ENCODE measurements at regions not wholly inside any gene's neighbourhood (a gene's known extent, or its start where the extent isn't known, plus 50 kb on each side); places are given as distances from the start of the nearest gene placed in this dataset.

- no peak for TF ChIP-seq ATF2 (IDR thresholded peaks at IDR 0.05; ENCODE audit: low read length)
- no peak for TF ChIP-seq JUND (IDR thresholded peaks at IDR 0.05; ENCODE audit: low read length)
- TF ChIP-seq, protein P1, sequence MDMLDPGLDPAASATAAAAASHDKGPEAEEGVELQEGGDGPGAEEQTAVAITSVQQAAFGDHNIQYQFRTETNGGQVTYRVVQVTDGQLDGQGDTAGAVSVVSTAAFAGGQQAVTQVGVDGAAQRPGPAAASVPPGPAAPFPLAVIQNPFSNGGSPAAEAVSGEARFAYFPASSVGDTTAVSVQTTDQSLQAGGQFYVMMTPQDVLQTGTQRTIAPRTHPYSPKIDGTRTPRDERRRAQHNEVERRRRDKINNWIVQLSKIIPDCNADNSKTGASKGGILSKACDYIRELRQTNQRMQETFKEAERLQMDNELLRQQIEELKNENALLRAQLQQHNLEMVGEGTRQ (IDR thresholded peaks at IDR 0.05; ENCODE audit: low read length) = no peak
- TF ChIP-seq RAD21 (IDR thresholded peaks at IDR 0.05 in 1 of 2, conservative IDR thresholded peaks at IDR 0.05 in 1 of 2; ENCODE audit: low read depth in 2 of 2, low read length in 2 of 2) = no peak
- TF ChIP-seq YY1 (IDR thresholded peaks at IDR 0.05; ENCODE audit: low read depth, low read length) = no peak
- no peak for TF ChIP-seq CHD2 (IDR thresholded peaks at IDR 0.05; ENCODE audit: low read length)
- no peak for TF ChIP-seq SP4 (IDR thresholded peaks at IDR 0.05; ENCODE audit: low read length)
- Histone ChIP-seq H3K9me3 (ENCODE audit: insufficient read depth in 2 of 2, low read depth in 1 of 2, low read length in 1 of 2) (peaks cover 7 to 9% of the 10 kb centered on the region in 2 experiments; a peak in 3 of 4 replicates), H3K27ac (ENCODE audit: low read depth, low read length) (no peak overlapping the region), H3K36me3 (ENCODE audit: control insufficient read depth in 2 of 4, insufficient read depth in 4 of 4, low read length in 3 of 4) (no peaks in the 10 kb centered on the region), H3K18ac (ENCODE audit: extremely low read depth, low read length) (no peak overlapping the region), H2BK5ac (ENCODE audit: low read depth, low read length) (no peak overlapping the region), H3K4me1 (replicated peaks in 1 of 4; ENCODE audit: control insufficient read depth in 3 of 4, insufficient read depth in 4 of 4, low read length in 3 of 4) (no peaks in the 10 kb centered on the region), H4K91ac (replicated peaks; ENCODE audit: insufficient read length, low read length) (no peak overlapping the region), H3K4ac (replicated peaks; ENCODE audit: insufficient read length, low read depth, low read length) (no peak overlapping the region), H2AFZ (ENCODE audit: low read length) (no peak overlapping the region), H3K4me3 (ENCODE audit: extremely low read depth in 1 of 4, insufficient read depth in 2 of 4, low read depth in 3 of 4, low read length in 4 of 4) (no peak overlapping the region), H3K14ac (ENCODE audit: insufficient read length) (no peak overlapping the region), H3K23me2 (ENCODE audit: low read depth, low read length) (no peaks in the 10 kb centered on the region), H4K20me1 (replicated peaks in 1 of 2; ENCODE audit: control insufficient read depth in 1 of 2, insufficient read depth in 2 of 2, low read length in 2 of 2) (no peaks in the 10 kb centered on the region), H3K56ac (replicated peaks; ENCODE audit: insufficient read length, low read depth, low read length) (no peak overlapping the region), H4K5ac (ENCODE audit: insufficient read length, low read depth, low read length) (no peak overlapping the region), H2AK5ac (ENCODE audit: low read depth, low read length) (no peak overlapping the region), H2BK120ac (replicated peaks; ENCODE audit: low read depth, low read length) (no peak overlapping the region), H4K8ac (ENCODE audit: extremely low read depth, insufficient read depth, low read length) (no peak overlapping the region), H3K79me2 (ENCODE audit: control insufficient read depth in 1 of 2, insufficient read depth in 2 of 2, low read length in 2 of 2) (no peaks in the 10 kb centered on the region), H2BK15ac (ENCODE audit: low read length) (no peak overlapping the region), H3K4me2 (ENCODE audit: insufficient read depth in 1 of 2, low read depth in 2 of 2, low read length in 2 of 2) (no peak overlapping the region), H3K79me1 (ENCODE audit: low read depth, low read length) (no peaks in the 10 kb centered on the region), H2BK20ac (ENCODE audit: low read length) (no peak overlapping the region), H3K23ac (ENCODE audit: insufficient read length) (no peak overlapping the region), H2BK12ac (ENCODE audit: low read depth, low read length) (no peak overlapping the region), H3K27me3 (replicated peaks in 1 of 4; ENCODE audit: control insufficient read depth in 3 of 4, extremely low read depth in 1 of 4, insufficient read depth in 3 of 4, low read length in 3 of 4) (no peaks in the 10 kb centered on the region), H3K9ac (replicated peaks in 1 of 4; ENCODE audit: extremely low read depth in 1 of 4, low read depth in 3 of 4, low read length in 3 of 4) (no peak overlapping the region)
- ChIA-PET CTCF (ENCODE audit: partially characterized antibody) (interaction anchor here (1.0 kb wide), 1 partner anchor 14 kb away, joined by 4 read pairs; no protein-coding TSS in a partner anchor), POLR2A (ENCODE audit: partially characterized antibody) (interaction anchor here (0.6 to 1.0 kb wide), 2 partner anchors 11 to 54 kb away, joined by 4 read pairs; no protein-coding TSS in a partner anchor)
- FAIRE-seq (no peak), DNase-seq (ENCODE audit: low read depth in 1 of 2, low spot score in 2 of 2) (no peak)
- 82% methylated on average over 4 of the region's 4 CpGs; no CpG with 5 or more reads in 1 of the 2 experiments for WGBS, 2 experiments (ENCODE audit: extremely low coverage in 1 of 2, insufficient coverage in 1 of 2, insufficient read length in 1 of 2, insufficient replicate concordance in 2 of 2, low coverage in 1 of 2, low lambda C conversion rate in 2 of 2, missing lambda C conversion rate in 1 of 2)
Measured at GRCh38 chr17:77662833-77663232, 295.7 kb upstream of the TNRC6C start.
